Vagina (tissue), 2 donors: ENCODE measurements at regions not wholly inside any gene's neighbourhood (a gene's known extent, or its start where the extent isn't known, plus 50 kb on each side); places are given as distances from the start of the nearest gene placed in this dataset.

Experiments
- POLR2A ChIP-seq, 2 donors: fragments of 450-650 bp; IDR thresholded peaks; one replicate each; pipeline ENCODE4 v1.6.1; 2017; ENCODE audit warnings: antibody characterized with exemption in 2 of 2, mild to moderate bottlenecking in 2 of 2, moderate library complexity in 2 of 2
- TF ChIP-seq, protein P1 (sequence below), 3 experiments: fragments of 450-650 bp in 2 of 3; fragments of 200-600 bp in 1 of 3; sonication (generic) in 1 of 3; IDR thresholded peaks; one replicate each; pipeline ENCODE4 v1.5.1; 2017 to 2019; ENCODE audit warnings: antibody characterized with exemption in 3 of 3, mild to moderate bottlenecking in 2 of 3, moderate library complexity in 2 of 3

DNA sequence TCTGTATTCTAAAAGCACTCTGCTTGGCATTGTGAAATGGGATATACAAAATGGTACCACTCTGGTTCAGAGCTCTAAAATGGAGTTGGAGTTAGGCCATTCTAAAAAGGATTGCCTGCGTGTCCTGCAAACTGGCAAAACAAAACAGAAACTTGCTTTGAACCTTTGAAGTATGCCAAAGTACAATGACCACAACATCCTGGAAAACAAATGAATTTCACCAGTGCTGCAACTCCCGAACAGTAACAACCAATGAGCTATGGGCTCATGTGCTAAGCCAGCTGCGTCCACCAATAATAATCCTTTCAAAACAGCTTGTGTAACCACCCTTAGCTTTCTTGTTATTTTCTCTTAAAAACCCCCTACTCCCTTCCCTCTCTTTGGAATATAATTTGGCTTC is 88.4 kb upstream of the CXCL14 start:
- TF ChIP-seq POLR2A (IDR thresholded peaks at IDR 0.05), result no peak
- TF ChIP-seq, protein P1, sequence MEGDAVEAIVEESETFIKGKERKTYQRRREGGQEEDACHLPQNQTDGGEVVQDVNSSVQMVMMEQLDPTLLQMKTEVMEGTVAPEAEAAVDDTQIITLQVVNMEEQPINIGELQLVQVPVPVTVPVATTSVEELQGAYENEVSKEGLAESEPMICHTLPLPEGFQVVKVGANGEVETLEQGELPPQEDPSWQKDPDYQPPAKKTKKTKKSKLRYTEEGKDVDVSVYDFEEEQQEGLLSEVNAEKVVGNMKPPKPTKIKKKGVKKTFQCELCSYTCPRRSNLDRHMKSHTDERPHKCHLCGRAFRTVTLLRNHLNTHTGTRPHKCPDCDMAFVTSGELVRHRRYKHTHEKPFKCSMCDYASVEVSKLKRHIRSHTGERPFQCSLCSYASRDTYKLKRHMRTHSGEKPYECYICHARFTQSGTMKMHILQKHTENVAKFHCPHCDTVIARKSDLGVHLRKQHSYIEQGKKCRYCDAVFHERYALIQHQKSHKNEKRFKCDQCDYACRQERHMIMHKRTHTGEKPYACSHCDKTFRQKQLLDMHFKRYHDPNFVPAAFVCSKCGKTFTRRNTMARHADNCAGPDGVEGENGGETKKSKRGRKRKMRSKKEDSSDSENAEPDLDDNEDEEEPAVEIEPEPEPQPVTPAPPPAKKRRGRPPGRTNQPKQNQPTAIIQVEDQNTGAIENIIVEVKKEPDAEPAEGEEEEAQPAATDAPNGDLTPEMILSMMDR (IDR thresholded peaks at IDR 0.05), result no peak
